Right forelimb (tissue), 1 donor: ENCODE measurements at regions not wholly inside any gene's neighbourhood (a gene's known extent, or its start where the extent isn't known, plus 50 kb on each side); places are given as distances from the start of the nearest gene placed in this dataset.

Source experiments
- DNase-seq: peaks from one replicate; pipeline ENCODE4 v3.0.0-alpha.2; 2018

- DNase-seq, result no peak
Measured at GRCh38 chr22:47450876-47451475, 688.5 kb downstream of the TBC1D22A start.

- DNase-seq, result no peak
Measured at GRCh38 chr22:47449508-47450270, 687.2 kb downstream of the TBC1D22A start.

- DNase-seq, result no peak
Measured at GRCh38 chr22:47448231-47449223, 686.1 kb downstream of the TBC1D22A start.

DNA sequence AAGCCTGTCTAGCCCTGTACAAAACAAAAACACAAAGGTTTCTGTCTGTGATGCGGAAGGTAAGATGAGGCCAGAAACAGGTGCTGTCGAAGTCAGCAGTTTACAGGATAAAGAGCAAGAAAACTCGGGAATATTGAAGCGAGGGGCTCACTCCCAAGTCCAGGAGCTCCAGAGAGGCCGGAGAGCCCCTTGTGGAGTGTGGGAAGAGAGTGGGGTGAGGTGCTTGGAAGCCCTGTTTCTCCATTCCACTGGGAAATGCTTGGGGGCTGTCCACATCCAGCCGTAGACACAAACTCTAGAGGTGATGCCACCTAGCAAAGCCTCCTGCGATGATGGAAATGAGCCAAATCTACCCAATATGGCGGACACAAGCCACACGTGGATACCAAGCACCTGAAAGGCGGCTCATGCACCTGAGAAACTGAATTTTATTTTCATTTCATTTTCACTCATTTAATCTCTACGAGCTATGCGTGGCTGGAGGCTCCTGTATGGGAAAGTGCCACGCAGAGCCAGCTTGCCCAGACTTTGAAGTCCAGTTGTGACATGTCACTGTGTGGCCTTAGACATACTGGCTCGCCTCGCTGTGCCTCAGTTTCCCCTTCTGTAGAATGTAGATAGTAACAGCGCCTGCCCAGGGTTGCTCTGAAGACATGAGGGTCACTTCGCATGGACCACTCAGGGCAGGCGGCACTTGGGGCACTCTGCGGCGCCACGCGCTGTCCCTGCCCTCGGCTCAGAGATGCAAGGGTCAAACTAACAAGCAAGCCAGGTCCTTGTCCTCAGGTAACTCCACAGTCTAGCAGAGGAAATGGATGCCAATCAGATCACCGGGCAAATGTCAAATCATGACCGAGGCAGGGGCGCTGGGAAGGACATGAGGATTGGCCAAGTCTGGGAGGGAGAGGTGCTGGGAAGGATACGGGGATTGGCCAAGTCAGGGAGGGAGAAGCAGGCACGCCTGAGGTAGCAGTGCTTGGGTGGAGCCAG lies 684.7 kb downstream of the TBC1D22A start:
- no peak for DNase-seq

DNA sequence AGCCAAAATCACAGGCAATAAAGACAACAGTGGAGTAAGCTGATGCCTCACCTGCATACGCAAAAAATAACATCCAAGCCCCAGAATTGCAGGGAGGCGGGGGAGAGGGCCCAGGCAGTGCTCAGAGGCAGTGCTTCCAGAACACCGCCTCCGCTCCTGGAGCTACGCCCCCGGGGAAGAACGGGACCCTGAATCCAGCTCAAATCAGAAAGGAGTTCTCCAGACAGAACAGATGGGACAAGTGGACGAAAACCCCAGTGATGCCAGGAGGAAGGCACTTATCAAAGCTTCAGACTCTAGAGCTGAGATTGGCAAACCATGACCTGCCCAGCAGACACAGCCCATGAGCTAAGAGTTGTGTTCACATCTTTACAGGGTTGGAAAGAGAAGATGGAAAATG lies 683.9 kb downstream of the TBC1D22A start:
- DNase-seq, result no peak

- DNase-seq, result no peak
Measured at GRCh38 chr22:47445716-47446290, 683.4 kb downstream of the TBC1D22A start.

- no peak for DNase-seq
Measured at GRCh38 chr22:47445212-47445611, 682.8 kb downstream of the TBC1D22A start.

DNA sequence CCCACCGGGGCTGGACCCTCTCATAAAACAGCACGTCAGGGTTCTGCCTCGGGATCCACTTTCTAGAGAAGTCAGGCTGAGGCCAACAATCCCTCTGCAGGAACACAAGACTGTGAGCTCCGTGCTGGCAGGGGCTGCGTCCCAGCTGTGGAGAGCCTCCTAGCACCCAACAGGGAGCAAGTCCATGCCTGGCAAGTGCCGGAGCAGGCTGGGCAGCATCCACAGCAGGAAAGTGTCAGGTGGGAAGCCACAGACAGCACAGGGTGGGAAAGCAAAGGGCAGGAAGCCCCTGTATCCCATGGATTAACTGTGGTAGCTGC lies 682.3 kb downstream of the TBC1D22A start:
- no peak for DNase-seq

DNA sequence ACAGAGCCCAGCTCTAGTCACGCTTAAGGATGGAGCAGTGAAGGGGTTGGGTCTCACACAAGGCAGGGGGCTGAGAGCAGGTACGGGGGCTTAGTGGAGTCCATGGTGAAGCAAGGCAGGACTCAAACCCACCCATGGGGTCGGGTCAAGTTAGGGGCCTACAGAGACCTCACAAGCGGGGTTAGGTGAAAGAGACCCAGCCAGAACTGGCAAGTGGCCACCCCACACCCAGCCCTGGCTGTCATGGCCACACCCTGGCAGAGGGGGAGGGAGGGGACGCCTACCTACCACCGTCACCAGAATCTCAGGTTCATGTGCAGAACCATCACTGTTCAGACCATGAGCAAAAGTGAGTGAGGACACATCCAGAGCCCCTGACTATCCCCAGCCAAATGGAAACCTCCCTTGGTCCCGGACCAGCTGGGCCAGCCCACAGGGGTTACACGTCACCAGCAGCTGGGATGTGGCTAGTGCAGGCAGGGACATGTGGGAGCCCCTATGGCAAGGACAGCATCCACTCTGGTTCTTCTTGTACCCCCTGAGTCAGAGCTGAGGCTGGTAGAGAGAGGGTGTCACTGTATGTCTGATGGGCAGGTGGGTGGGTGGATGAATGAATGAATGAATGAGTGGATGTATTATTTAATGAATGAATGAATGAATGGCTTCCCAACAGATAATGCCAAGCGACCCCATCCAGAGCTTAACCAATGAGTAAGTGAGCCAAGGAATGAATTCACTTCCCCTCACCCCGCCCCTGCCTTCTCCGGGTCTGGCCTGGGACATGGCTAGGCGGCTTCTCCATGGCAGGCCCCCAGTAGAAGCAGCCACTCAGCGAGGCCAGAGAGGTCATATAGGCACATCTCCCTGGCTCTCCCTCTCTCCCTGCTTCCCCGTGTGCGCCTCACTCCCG lies 681.6 kb downstream of the TBC1D22A start:
- no peak for DNase-seq

- no peak for DNase-seq
Measured at GRCh38 chr22:47442821-47443220, 680.4 kb downstream of the TBC1D22A start.

- DNase-seq, result no peak
Measured at GRCh38 chr22:47439643-47440265, 677.3 kb downstream of the TBC1D22A start.

GRCh38 chr22:47437636-47438035 lies 675.2 kb downstream of the TBC1D22A start:
- no peak for DNase-seq

DNA sequence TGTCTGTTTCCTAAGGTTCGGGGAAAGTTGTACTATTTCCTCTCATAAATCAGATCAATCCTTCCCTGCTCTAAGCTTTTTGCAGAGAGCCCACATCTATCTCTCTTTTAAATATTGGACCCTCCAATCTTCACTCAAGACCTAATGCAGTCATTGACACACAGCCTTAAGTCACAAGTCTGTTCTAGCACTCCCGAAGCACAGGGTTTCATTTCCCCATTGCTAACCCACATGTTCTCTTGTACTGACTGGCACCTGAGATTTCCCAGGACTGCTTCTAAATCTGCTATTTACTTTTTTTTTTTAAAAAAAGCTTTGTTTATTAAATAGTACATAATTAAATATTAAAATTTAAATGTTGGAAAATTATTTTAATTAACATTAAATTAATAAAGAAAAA lies 674.7 kb downstream of the TBC1D22A start:
- DNase-seq, result no peak

GRCh38 chr22:47435826-47436225 lies 673.4 kb downstream of the TBC1D22A start:
- DNase-seq, result no peak

DNA sequence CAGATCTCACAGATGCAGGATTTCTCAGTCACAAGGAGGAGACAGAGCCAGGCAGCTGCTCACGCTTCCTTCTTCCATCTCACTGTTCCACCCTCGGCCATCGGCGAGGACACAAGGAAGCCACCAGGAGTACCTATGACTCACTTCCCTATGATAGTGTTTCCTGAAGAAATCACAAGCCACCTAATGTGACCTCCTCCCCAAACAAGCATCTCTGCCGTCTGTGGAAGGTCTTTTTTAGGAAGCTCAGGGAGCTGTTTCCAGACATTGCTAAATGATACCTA lies 672.7 kb downstream of the TBC1D22A start:
- no peak for DNase-seq

DNA sequence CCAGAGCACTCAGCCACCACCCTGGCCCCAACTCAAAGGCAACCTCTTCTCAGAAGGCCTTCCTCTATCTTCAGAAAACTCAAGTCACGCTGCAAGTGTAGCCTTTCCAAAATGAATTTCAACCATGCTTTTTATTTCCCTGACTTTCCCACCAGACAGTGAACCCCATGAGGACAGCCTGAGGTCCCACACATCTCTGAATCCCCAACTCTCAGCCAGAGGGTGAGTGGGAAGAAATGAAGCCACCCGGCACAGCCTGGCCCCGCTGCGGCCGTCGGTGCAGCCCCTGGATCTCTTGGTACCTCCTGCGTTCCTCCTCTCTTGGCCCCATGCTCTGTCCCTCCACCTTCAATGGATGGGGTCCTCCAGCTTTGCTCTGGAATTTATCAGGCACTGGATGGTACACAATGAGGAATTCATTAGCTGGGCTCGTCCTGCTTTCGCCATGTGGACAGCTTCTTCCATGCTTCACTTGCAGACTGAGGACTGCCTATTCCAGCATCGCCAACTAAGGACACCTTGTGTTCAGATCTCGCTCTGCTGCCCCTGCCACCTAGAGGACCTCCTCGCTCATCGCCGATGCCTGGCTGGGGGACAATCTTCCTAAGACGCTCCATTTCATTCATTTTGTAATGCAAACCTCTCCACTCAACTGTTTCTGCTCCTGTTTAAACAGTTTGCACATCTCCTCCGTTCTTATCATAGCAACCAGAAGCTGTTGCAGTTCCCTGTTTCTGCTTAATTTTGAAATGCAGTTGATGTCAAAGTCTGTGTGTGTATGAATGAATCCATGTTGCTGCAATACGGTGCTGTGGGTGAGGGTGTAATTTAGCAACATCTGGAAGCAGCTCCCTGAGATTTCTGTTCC lies 672.1 kb downstream of the TBC1D22A start:
- no peak for DNase-seq

DNA sequence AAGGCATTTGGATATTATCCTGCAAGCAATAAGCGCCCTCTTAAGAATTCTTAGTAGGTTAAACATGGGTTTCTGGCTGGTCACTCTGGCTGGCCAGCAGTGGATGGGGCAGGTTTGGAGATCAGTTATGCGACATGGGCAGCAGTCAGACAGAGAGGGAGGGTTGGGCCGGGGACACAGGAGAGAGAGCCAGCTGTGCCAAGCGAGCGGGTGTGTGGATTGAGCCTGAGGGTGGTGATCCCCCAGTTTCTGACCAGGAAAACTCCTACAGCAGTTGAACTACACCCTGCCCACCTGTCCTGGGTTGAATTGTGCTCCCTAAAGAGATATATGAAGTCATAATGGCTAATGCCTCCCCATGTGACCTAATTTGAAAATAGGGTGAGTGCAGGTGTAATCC lies 671.2 kb downstream of the TBC1D22A start:
- DNase-seq, result no peak

DNA sequence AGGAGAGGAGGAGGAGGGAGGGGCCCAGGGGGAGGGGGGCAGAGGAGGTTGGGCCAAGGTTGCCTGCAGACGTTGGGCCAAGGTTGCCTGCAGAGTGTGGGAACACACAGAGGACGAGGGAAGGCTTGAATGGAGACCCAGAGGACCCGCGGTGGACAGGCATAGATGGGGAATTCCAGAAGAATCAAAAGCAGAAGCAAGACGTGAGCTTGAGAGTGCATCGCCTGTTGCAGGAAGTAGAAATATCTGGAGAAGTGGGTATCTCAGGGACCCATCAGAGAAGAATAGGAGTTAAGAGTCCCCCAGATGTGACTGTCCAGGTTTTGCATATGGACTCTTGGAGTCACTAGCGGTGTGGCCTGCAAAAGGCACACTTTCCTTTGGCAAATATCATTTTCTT lies 670.2 kb downstream of the TBC1D22A start:
- no peak for DNase-seq
